ENCODE measurements at regions not wholly inside any gene's neighbourhood (a gene's known extent, or its start where the extent isn't known, plus 50 kb on each side); places are given as distances from the start of the nearest gene placed in this dataset.
A peak's percentile ranks its signal among the peaks of the same experiment; 100 is the strongest.

- H2BK12ac ChIP-seq (ENCODE audit: low read depth, low read length) = no peak overlapping the region
- no peak overlapping the region for H3K23ac ChIP-seq (ENCODE audit: insufficient read length)
- peaks cover 4 to 13% of the 10 kb centered on the region in 2 experiments; a peak in 1 of 4 replicates for H3K9me3 ChIP-seq (ENCODE audit: insufficient read depth in 2 of 2, low read depth in 1 of 2, low read length in 1 of 2)
- no peak for DNase-seq (ENCODE audit: low read depth in 1 of 2, low spot score in 2 of 2)
- no peak overlapping the region for H3K4me2 ChIP-seq (ENCODE audit: insufficient read depth in 1 of 2, low read depth in 2 of 2, low read length in 2 of 2)
- H3K4ac ChIP-seq (replicated peaks; ENCODE audit: insufficient read length, low read depth, low read length) = no peak overlapping the region
- H2AK5ac ChIP-seq (ENCODE audit: low read depth, low read length) = no peak overlapping the region
- no peak overlapping the region for H4K91ac ChIP-seq (replicated peaks; ENCODE audit: insufficient read length, low read length)
- no peak overlapping the region; the same call in 1 of the 2 replicates for H3K18ac ChIP-seq (ENCODE audit: extremely low read depth, low read length)
- no peaks in the 10 kb centered on the region for H3K79me1 ChIP-seq (ENCODE audit: low read depth, low read length)
- ChIA-PET CTCF (ENCODE audit: partially characterized antibody) (no interaction called here), POLR2A (ENCODE audit: partially characterized antibody) (no interaction called here)
- H2AFZ ChIP-seq (ENCODE audit: low read length) = no peak overlapping the region
- no peaks in the 10 kb centered on the region for H3K36me3 ChIP-seq (ENCODE audit: control insufficient read depth in 2 of 4, insufficient read depth in 4 of 4, low read length in 3 of 4)
- H3K14ac ChIP-seq (ENCODE audit: insufficient read length) = no peak overlapping the region
- H4K5ac ChIP-seq (ENCODE audit: insufficient read length, low read depth, low read length) = no peak overlapping the region
- no peak overlapping the region for H2BK15ac ChIP-seq (ENCODE audit: low read length)
- H2BK120ac ChIP-seq (replicated peaks; ENCODE audit: low read depth, low read length) = no peak overlapping the region
- no peaks in the 10 kb centered on the region for H3K79me2 ChIP-seq (ENCODE audit: control insufficient read depth in 1 of 2, insufficient read depth in 2 of 2, low read length in 2 of 2)
- H4K8ac ChIP-seq (ENCODE audit: extremely low read depth, insufficient read depth, low read length) = peak overlapping the region; percentile 71; the same call in 1 of the 2 replicates
- no peak overlapping the region for H2BK5ac ChIP-seq (ENCODE audit: low read depth, low read length)
- 94% methylated on average over 16 of the region's 17 CpGs; no CpG with 5 or more reads in 1 of the 2 experiments for WGBS, 2 experiments (ENCODE audit: extremely low coverage in 1 of 2, insufficient coverage in 1 of 2, insufficient read length in 1 of 2, insufficient replicate concordance in 2 of 2, low coverage in 1 of 2, low lambda C conversion rate in 2 of 2, missing lambda C conversion rate in 1 of 2)
- no peaks in the 10 kb centered on the region for H4K20me1 ChIP-seq (replicated peaks in 1 of 2; ENCODE audit: control insufficient read depth in 1 of 2, insufficient read depth in 2 of 2, low read length in 2 of 2)
- no peak overlapping the region for H3K4me3 ChIP-seq (ENCODE audit: extremely low read depth in 1 of 4, insufficient read depth in 2 of 4, low read depth in 3 of 4, low read length in 4 of 4)
- no peak overlapping the region for H3K27ac ChIP-seq (ENCODE audit: low read depth, low read length)
- H3K56ac ChIP-seq (replicated peaks; ENCODE audit: insufficient read length, low read depth, low read length) = no peak overlapping the region
- no peak for FAIRE-seq
- H2BK20ac ChIP-seq (ENCODE audit: low read length) = no peak overlapping the region
- H3K27me3 ChIP-seq (replicated peaks in 1 of 4; ENCODE audit: control insufficient read depth in 3 of 4, extremely low read depth in 1 of 4, insufficient read depth in 3 of 4, low read length in 3 of 4) = no peaks in the 10 kb centered on the region
- H3K23me2 ChIP-seq (ENCODE audit: low read depth, low read length) = no peaks in the 10 kb centered on the region
- no peak overlapping the region for H3K9ac ChIP-seq (replicated peaks in 1 of 4; ENCODE audit: extremely low read depth in 1 of 4, low read depth in 3 of 4, low read length in 3 of 4)
- no peaks in the 10 kb centered on the region; a peak in 1 of 7 replicates for H3K4me1 ChIP-seq (replicated peaks in 1 of 4; ENCODE audit: control insufficient read depth in 3 of 4, insufficient read depth in 4 of 4, low read length in 3 of 4)
- TF ChIP-seq GTF2F1 (IDR thresholded peaks at IDR 0.05; ENCODE audit: borderline replicate concordance, low read depth, low read length) = no peak
- no peak for TF ChIP-seq CTBP2 (IDR thresholded peaks at IDR 0.05; ENCODE audit: borderline replicate concordance, insufficient read depth, insufficient read length, low read length)
- no peak for TF ChIP-seq EP300 (IDR thresholded peaks at IDR 0.05; ENCODE audit: borderline replicate concordance in 1 of 2, low read depth in 2 of 2, low read length in 2 of 2)
- TF ChIP-seq ATF2 (IDR thresholded peaks at IDR 0.05; ENCODE audit: low read length) = no peak
- no peak for TF ChIP-seq ASH2L (IDR thresholded peaks at IDR 0.05; ENCODE audit: low read length)
- TF ChIP-seq RBBP5 (IDR thresholded peaks at IDR 0.05; ENCODE audit: borderline replicate concordance, low read depth, low read length) = no peak
- no peak for TF ChIP-seq TEAD4 (IDR thresholded peaks at IDR 0.05; ENCODE audit: low read depth, low read length)
- no peak for TF ChIP-seq POU5F1 (IDR thresholded peaks at IDR 0.05; ENCODE audit: low read depth, low read length)
- TF ChIP-seq SRF (IDR thresholded peaks at IDR 0.05; ENCODE audit: low read depth, low read length) = no peak
- TF ChIP-seq KDM5A (IDR thresholded peaks at IDR 0.05; ENCODE audit: low read length) = no peak
- TF ChIP-seq NRF1 (IDR thresholded peaks at IDR 0.05; ENCODE audit: low read depth, low read length) = no peak
Observed at GRCh38 chr2:240355001-240355891, 80.2 kb upstream of the GPC1 start.

All from H1 (cell line).